ENCODE measurements at regions not wholly inside any gene's neighbourhood (a gene's known extent, or its start where the extent isn't known, plus 50 kb on each side); places are given as distances from the start of the nearest gene placed in this dataset.
"Not testable (repeated sequence)": the region's sequence is repeated elsewhere in the genome, so short reads cannot be mapped to it uniquely, and the experiment has no call there.

GRCh38 chr11:33527738-33528137, 172.9 kb downstream of the C11orf91 start:
- CTCF ChIA-PET; H3K27ac Mint-ChIP-seq; H3K36me3 ChIP-seq (ENCODE audit: insufficient read depth, low read length); DNase-seq; H3K27me3 ChIP-seq (ENCODE audit: insufficient read depth, low read length, poor library complexity, severe bottlenecking); H3K4me1 Mint-ChIP-seq; POLR2A ChIA-PET; H3K36me3 Mint-ChIP-seq; H3K27ac ChIP-seq (ENCODE audit: low read depth, low read length); H3K4me1 ChIP-seq (ENCODE audit: insufficient read depth, low read length); H3K4me3 Mint-ChIP-seq; H3K9me3 ChIP-seq (ENCODE audit: low read length); H3K4me3 ChIP-seq (ENCODE audit: low read length): not testable (repeated sequence)
- peaks cover 11 to 26% (median 18%) of the 10 kb centered on the region in 5 donors for H3K9me3 Mint-ChIP-seq
- H3K27me3 Mint-ChIP-seq, result peaks cover 10 to 43% of the 10 kb centered on the region in 2 donors

- Mint-ChIP-seq H3K27me3 (peaks cover 10 to 49% of the 10 kb centered on the region in 2 donors), H3K27ac (no peak overlapping the region), H3K4me1 (no peaks in the 10 kb centered on the region), H3K9me3 (peaks cover 11 to 26% (median 18%) of the 10 kb centered on the region in 5 donors), H3K4me3 (no peak overlapping the region), H3K36me3 (no peaks in the 10 kb centered on the region)
- no peak overlapping the region for H3K4me3 ChIP-seq (ENCODE audit: low read length)
- H3K27me3 ChIP-seq (ENCODE audit: insufficient read depth, low read length, poor library complexity, severe bottlenecking), result no peaks in the 10 kb centered on the region
- no peak for DNase-seq
- H3K27ac ChIP-seq (ENCODE audit: low read depth, low read length), result no peak overlapping the region
- H3K4me1 ChIP-seq (ENCODE audit: insufficient read depth, low read length), result no peaks in the 10 kb centered on the region
- CTCF ChIA-PET, result no interaction called here
- H3K9me3 ChIP-seq (ENCODE audit: low read length), result no peaks in the 10 kb centered on the region
- no peaks in the 10 kb centered on the region for H3K36me3 ChIP-seq (ENCODE audit: insufficient read depth, low read length)
- POLR2A ChIA-PET, result no interaction called here
These were observed 174.8 kb downstream of the C11orf91 start for GRCh38 chr11:33525789-33526188.

GRCh38 chr11:33521384-33521783, 179.2 kb downstream of the C11orf91 start:
- no peak for DNase-seq
- Histone ChIP-seq H3K36me3 (ENCODE audit: insufficient read depth, low read length) (no peaks in the 10 kb centered on the region), H3K4me1 (ENCODE audit: insufficient read depth, low read length) (no peaks in the 10 kb centered on the region), H3K27me3 (ENCODE audit: insufficient read depth, low read length, poor library complexity, severe bottlenecking) (no peaks in the 10 kb centered on the region), H3K9me3 (ENCODE audit: low read length) (no peaks in the 10 kb centered on the region), H3K4me3 (ENCODE audit: low read length) (no peak overlapping the region), H3K27ac (ENCODE audit: low read depth, low read length) (no peak overlapping the region)
- POLR2A ChIA-PET, result no interaction called here
- CTCF ChIA-PET, result no interaction called here
- Mint-ChIP-seq H3K27me3 (peaks cover 10 to 42% of the 10 kb centered on the region in 2 donors), H3K9me3 (peaks cover under 1 to 6% (median 3%) of the 10 kb centered on the region in 5 donors), H3K27ac (no peak overlapping the region), H3K36me3 (no peaks in the 10 kb centered on the region), H3K4me1 (no peaks in the 10 kb centered on the region), H3K4me3 (no peak overlapping the region)

- no peaks in the 10 kb centered on the region for H3K36me3 Mint-ChIP-seq
- ChIA-PET POLR2A (no interaction called here), CTCF (no interaction called here)
- Histone ChIP-seq H3K9me3 (ENCODE audit: low read length) (no peaks in the 10 kb centered on the region), H3K27ac (ENCODE audit: low read depth, low read length) (no peak overlapping the region), H3K36me3 (ENCODE audit: insufficient read depth, low read length) (no peaks in the 10 kb centered on the region), H3K4me1 (ENCODE audit: insufficient read depth, low read length) (no peaks in the 10 kb centered on the region), H3K4me3 (ENCODE audit: low read length) (no peak overlapping the region), H3K27me3 (ENCODE audit: insufficient read depth, low read length, poor library complexity, severe bottlenecking) (no peaks in the 10 kb centered on the region)
- H3K4me3 Mint-ChIP-seq, result no peak overlapping the region
- no peak for DNase-seq
- peaks cover 4 to 30% of the 10 kb centered on the region in 2 donors for H3K27me3 Mint-ChIP-seq
- peaks cover 0 to 3% (median 0%) of the 10 kb centered on the region in 5 donors for H3K9me3 Mint-ChIP-seq
- no peak overlapping the region for H3K27ac Mint-ChIP-seq
- H3K4me1 Mint-ChIP-seq, result no peaks in the 10 kb centered on the region
These were observed 180.5 kb downstream of the C11orf91 start for GRCh38 chr11:33520112-33520511.

GRCh38 chr11:33515347-33515746, 185.3 kb downstream of the C11orf91 start:
- H3K27ac ChIP-seq (ENCODE audit: low read depth, low read length), result no peak overlapping the region
- ChIA-PET CTCF (no interaction called here), POLR2A (no interaction called here)
- peak overlapping the region in 1 of 8 donors; percentile 62 for H3K27ac Mint-ChIP-seq
- no peaks in the 10 kb centered on the region for H3K4me1 ChIP-seq (ENCODE audit: insufficient read depth, low read length)
- no peaks in the 10 kb centered on the region for H3K9me3 ChIP-seq (ENCODE audit: low read length)
- H3K27me3 ChIP-seq (ENCODE audit: insufficient read depth, low read length, poor library complexity, severe bottlenecking), result no peaks in the 10 kb centered on the region
- DNase-seq, result no peak
- H3K27me3 Mint-ChIP-seq, result peaks cover 8 to 23% of the 10 kb centered on the region in 2 donors
- H3K36me3 Mint-ChIP-seq, result no peaks in the 10 kb centered on the region
- no peak overlapping the region for H3K4me3 ChIP-seq (ENCODE audit: low read length)
- H3K4me3 Mint-ChIP-seq, result no peak overlapping the region
- no peaks in the 10 kb centered on the region for H3K36me3 ChIP-seq (ENCODE audit: insufficient read depth, low read length)
- H3K4me1 Mint-ChIP-seq, result no peaks in the 10 kb centered on the region
- peaks cover 0 to 3% (median 0%) of the 10 kb centered on the region in 5 donors for H3K9me3 Mint-ChIP-seq

- no peaks in the 10 kb centered on the region for H3K36me3 Mint-ChIP-seq
- H3K27ac Mint-ChIP-seq, result no peak overlapping the region
- Histone ChIP-seq H3K4me3 (ENCODE audit: low read length) (no peak overlapping the region), H3K36me3 (ENCODE audit: insufficient read depth, low read length) (no peaks in the 10 kb centered on the region), H3K9me3 (ENCODE audit: low read length) (no peaks in the 10 kb centered on the region), H3K4me1 (ENCODE audit: insufficient read depth, low read length) (no peaks in the 10 kb centered on the region), H3K27ac (ENCODE audit: low read depth, low read length) (no peak overlapping the region), H3K27me3 (ENCODE audit: insufficient read depth, low read length, poor library complexity, severe bottlenecking) (no peaks in the 10 kb centered on the region)
- POLR2A ChIA-PET, result no interaction called here
- peaks cover 6 to 18% of the 10 kb centered on the region in 2 donors for H3K27me3 Mint-ChIP-seq
- no peaks in the 10 kb centered on the region for H3K4me1 Mint-ChIP-seq
- DNase-seq, result no peak
- CTCF ChIA-PET, result no interaction called here
- no peak overlapping the region for H3K4me3 Mint-ChIP-seq
- peaks cover 0 to 3% (median 0%) of the 10 kb centered on the region in 5 donors for H3K9me3 Mint-ChIP-seq
These were observed 186.3 kb downstream of the C11orf91 start for GRCh38 chr11:33514079-33514925.

- H3K27me3 ChIP-seq (ENCODE audit: insufficient read depth, low read length, poor library complexity, severe bottlenecking), result no peaks in the 10 kb centered on the region
- no peaks in the 10 kb centered on the region for H3K4me1 ChIP-seq (ENCODE audit: insufficient read depth, low read length)
- no peak for DNase-seq
- Mint-ChIP-seq H3K4me1 (no peaks in the 10 kb centered on the region), H3K36me3 (no peaks in the 10 kb centered on the region), H3K27me3 (peaks cover 12 to 23% of the 10 kb centered on the region in 2 donors), H3K4me3 (no peak overlapping the region), H3K27ac (no peak overlapping the region), H3K9me3 (peaks cover 0 to 3% (median 0%) of the 10 kb centered on the region in 5 donors)
- H3K36me3 ChIP-seq (ENCODE audit: insufficient read depth, low read length), result no peaks in the 10 kb centered on the region
- CTCF ChIA-PET, result no interaction called here
- H3K27ac ChIP-seq (ENCODE audit: low read depth, low read length), result no peak overlapping the region
- POLR2A ChIA-PET, result no interaction called here
- no peak overlapping the region for H3K4me3 ChIP-seq (ENCODE audit: low read length)
- H3K9me3 ChIP-seq (ENCODE audit: low read length), result no peaks in the 10 kb centered on the region
These were observed 191.0 kb downstream of the C11orf91 start for GRCh38 chr11:33509632-33510031.

- DNase-seq, result no peak
- Histone ChIP-seq H3K36me3 (ENCODE audit: insufficient read depth, low read length) (no peaks in the 10 kb centered on the region), H3K27ac (ENCODE audit: low read depth, low read length) (no peak overlapping the region), H3K27me3 (ENCODE audit: insufficient read depth, low read length, poor library complexity, severe bottlenecking) (no peaks in the 10 kb centered on the region), H3K9me3 (ENCODE audit: low read length) (no peaks in the 10 kb centered on the region), H3K4me3 (ENCODE audit: low read length) (no peak overlapping the region), H3K4me1 (ENCODE audit: insufficient read depth, low read length) (no peaks in the 10 kb centered on the region)
- H3K27me3 Mint-ChIP-seq, result peaks cover 12 to 20% of the 10 kb centered on the region in 2 donors
- no peaks in the 10 kb centered on the region for H3K4me1 Mint-ChIP-seq
- ChIA-PET POLR2A (no interaction called here), CTCF (no interaction called here)
- no peaks in the 10 kb centered on the region for H3K36me3 Mint-ChIP-seq
- H3K4me3 Mint-ChIP-seq, result no peak overlapping the region
- no peak overlapping the region for H3K27ac Mint-ChIP-seq
- no peaks in the 10 kb centered on the region for H3K9me3 Mint-ChIP-seq
These were observed 192.7 kb downstream of the C11orf91 start for GRCh38 chr11:33507967-33508366.

Data from CD8-positive, alpha-beta memory T cell (primary cell).